GM12878 (cell line): ENCODE measurements at regions not wholly inside any gene's neighbourhood (a gene's known extent, or its start where the extent isn't known, plus 50 kb on each side); places are given as distances from the start of the nearest gene placed in this dataset.

Experiments used
- ATF7 ChIP-seq: fragments of 450-650 bp; IDR thresholded peaks from 2 replicates; pipeline ENCODE4 v1.6.1; 2016; ENCODE audit warnings: low read depth, mild to moderate bottlenecking
- E2F4 ChIP-seq: IDR thresholded peaks from 2 replicates; pipeline ENCODE4 v1.6.1; 2012; ENCODE audit warnings: low read depth, low read length, improper control_type of control experiment
- EZH2 ChIP-seq: IDR thresholded peaks from 2 replicates; pipeline ENCODE4 v1.6.1; 2012; ENCODE audit warnings: low read depth, mild to moderate bottlenecking, control low read depth, inconsistent platforms, low read length, borderline replicate concordance; ENCODE audit not compliant: control insufficient read depth
- MYC ChIP-seq: IDR thresholded peaks from 2 replicates; pipeline ENCODE4 v1.6.1; 2011; ENCODE audit warnings: mild to moderate bottlenecking, low read length, moderate library complexity, inconsistent platforms; ENCODE audit not compliant: insufficient read depth, insufficient replicate concordance, insufficient read length, severe bottlenecking
- NFYB ChIP-seq: IDR thresholded peaks from 2 replicates; pipeline ENCODE4 v1.6.1; 2011; ENCODE audit warnings: low read depth, mild to moderate bottlenecking, low read length, improper control_type of control experiment, moderate library complexity; ENCODE audit not compliant: insufficient read depth
- POU2F2 ChIP-seq: IDR thresholded peaks from 3 replicates; pipeline ENCODE4 v1.6.1; 2011; ENCODE audit warnings: low read depth, mild to moderate bottlenecking, low read length, borderline replicate concordance
- RAD21 ChIP-seq: IDR thresholded peaks from 2 replicates; pipeline ENCODE4 v1.6.1; 2011; ENCODE audit warnings: mild to moderate bottlenecking, low read depth, low read length, moderate library complexity; ENCODE audit not compliant: insufficient read depth
- SMC3 ChIP-seq: IDR thresholded peaks from 2 replicates; pipeline ENCODE4 v1.6.1; 2011; ENCODE audit warnings: low read length, improper control_type of control experiment, borderline replicate concordance
- SP1 ChIP-seq: IDR thresholded peaks from one replicate; pipeline ENCODE4 v1.6.1; 2011; ENCODE audit warnings: low read depth, low read length
- TAF1 ChIP-seq: IDR thresholded peaks from 2 replicates; pipeline ENCODE4 v1.6.1; 2011; ENCODE audit warnings: mild to moderate bottlenecking, low read depth, low read length, borderline replicate concordance
- TCF7 ChIP-seq: IDR thresholded peaks from 2 replicates; pipeline ENCODE4 v1.6.1; 2014; ENCODE audit warnings: antibody characterized with exemption, borderline replicate concordance
- TF ChIP-seq, protein P1 (sequence below), 3 experiments: IDR thresholded peaks in 2 of 3; conservative IDR thresholded peaks in 1 of 3; 2 replicates each; pipeline ENCODE4 v1.5.1; 2011; ENCODE audit warnings: low read depth in 3 of 3, low read length in 3 of 3, mild to moderate bottlenecking in 3 of 3, control low read depth in 2 of 3, moderate library complexity in 2 of 3, inconsistent platforms in 1 of 3, mixed read lengths in 1 of 3; ENCODE audit not compliant: control insufficient read depth in 2 of 3, insufficient read depth in 1 of 3; ENCODE audit errors: extremely low read depth in 1 of 3

DNA sequence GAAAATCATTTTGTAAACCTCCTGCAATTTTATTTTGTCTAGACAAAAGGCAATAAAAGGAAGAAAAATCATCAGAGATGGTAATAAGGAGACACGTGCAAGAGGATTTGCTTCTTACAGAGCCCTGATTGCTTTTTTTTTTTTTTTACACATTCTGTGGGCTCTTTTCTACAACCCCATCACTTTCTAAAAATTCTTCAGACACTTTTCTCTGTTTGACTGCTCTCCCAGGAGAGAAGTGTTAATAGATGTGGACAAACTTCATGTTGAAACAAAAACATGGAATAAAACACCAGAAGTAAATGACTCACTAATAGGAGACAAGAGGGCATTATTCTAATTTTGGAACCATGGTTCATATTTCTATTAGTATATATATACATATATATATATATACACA is 114.4 kb upstream of the TPRG1 start:
- no peak for TF ChIP-seq ATF7
- no peak for TF ChIP-seq SP1
- TF ChIP-seq EZH2: no peak
- no peak for TF ChIP-seq TCF7
- TF ChIP-seq E2F4: no peak
- TF ChIP-seq SMC3: no peak
- no peak for TF ChIP-seq RAD21
- no peak for TF ChIP-seq NFYB
- no peak for TF ChIP-seq POU2F2
- TF ChIP-seq, protein P1, sequence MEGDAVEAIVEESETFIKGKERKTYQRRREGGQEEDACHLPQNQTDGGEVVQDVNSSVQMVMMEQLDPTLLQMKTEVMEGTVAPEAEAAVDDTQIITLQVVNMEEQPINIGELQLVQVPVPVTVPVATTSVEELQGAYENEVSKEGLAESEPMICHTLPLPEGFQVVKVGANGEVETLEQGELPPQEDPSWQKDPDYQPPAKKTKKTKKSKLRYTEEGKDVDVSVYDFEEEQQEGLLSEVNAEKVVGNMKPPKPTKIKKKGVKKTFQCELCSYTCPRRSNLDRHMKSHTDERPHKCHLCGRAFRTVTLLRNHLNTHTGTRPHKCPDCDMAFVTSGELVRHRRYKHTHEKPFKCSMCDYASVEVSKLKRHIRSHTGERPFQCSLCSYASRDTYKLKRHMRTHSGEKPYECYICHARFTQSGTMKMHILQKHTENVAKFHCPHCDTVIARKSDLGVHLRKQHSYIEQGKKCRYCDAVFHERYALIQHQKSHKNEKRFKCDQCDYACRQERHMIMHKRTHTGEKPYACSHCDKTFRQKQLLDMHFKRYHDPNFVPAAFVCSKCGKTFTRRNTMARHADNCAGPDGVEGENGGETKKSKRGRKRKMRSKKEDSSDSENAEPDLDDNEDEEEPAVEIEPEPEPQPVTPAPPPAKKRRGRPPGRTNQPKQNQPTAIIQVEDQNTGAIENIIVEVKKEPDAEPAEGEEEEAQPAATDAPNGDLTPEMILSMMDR (IDR thresholded peaks at IDR 0.05 in 2 of 3, conservative IDR thresholded peaks at IDR 0.05 in 1 of 3; ENCODE audit: control insufficient read depth in 2 of 3, extremely low read depth in 1 of 3, insufficient read depth in 1 of 3, low read depth in 3 of 3, low read length in 3 of 3): no peak
- no peak for TF ChIP-seq MYC
- TF ChIP-seq TAF1: no peak
